LNCAP (cell line): ENCODE measurements at regions not wholly inside any gene's neighbourhood (a gene's known extent, or its start where the extent isn't known, plus 50 kb on each side); places are given as distances from the start of the nearest gene placed in this dataset.

Experiments used
- CTCF ChIP-seq: fragments of 450-650 bp; IDR thresholded peaks from 2 replicates; pipeline ENCODE4 v1.5.1; 2017; ENCODE audit warnings: mild to moderate bottlenecking

GRCh38 chr9:91034976-91035824 lies 233.6 kb downstream of the SYK start:
- TF ChIP-seq CTCF = no peak

- no peak for TF ChIP-seq CTCF
These were observed 234.2 kb downstream of the SYK start for GRCh38 chr9:91035825-91036208.

- no peak for TF ChIP-seq CTCF
These were observed 234.7 kb downstream of the SYK start for GRCh38 chr9:91036356-91036755.

GRCh38 chr9:91036826-91037510 lies 235.3 kb downstream of the SYK start:
- peak; percentile 70 for TF ChIP-seq CTCF

- no peak for TF ChIP-seq CTCF
These were observed 236.2 kb downstream of the SYK start for GRCh38 chr9:91037511-91038482.

- no peak for TF ChIP-seq CTCF
These were observed 237.0 kb downstream of the SYK start for GRCh38 chr9:91038483-91039124.
